HepG2 (cell line): ENCODE measurements at regions not wholly inside any gene's neighbourhood (a gene's known extent, or its start where the extent isn't known, plus 50 kb on each side); places are given as distances from the start of the nearest gene placed in this dataset.

Experiments used
- ATAC-seq: fragments of 200-7000 bp; cut with Tn5 transposase; 3 replicates; pipeline ENCODE4 v1.9.1; 2020; ENCODE audit warnings: mild to moderate bottlenecking, moderate library complexity
- BruUV-seq: library from RNA; stranded (reverse); fragments of 400-500 nt; replicated peaks from 2 replicates; lab custom pipeline; 2021; lab: Mats Ljungman, UMichigan
- CTCF ChIA-PET: fragments of 300-600 bp; formaldehyde crosslinking; extraction: SDS; loops from one replicate; lab custom pipeline; 2021; ENCODE audit warnings: low total read pairs, inconsistent platforms, low intra/inter-chr PET ratio; lab: Yijun Ruan, JAX
- POLR2A ChIA-PET: fragments of 350-600 bp; sonication (Branson Sonifier 250); formaldehyde crosslinking; loops from one replicate; lab custom pipeline; 2020; ENCODE audit warnings: antibody characterized with exemption, inconsistent platforms; lab: Yijun Ruan, JAX
- DNase-seq: peaks from one replicate; pipeline ENCODE4 v3.0.0-alpha.2; 2015; ENCODE audit warnings: low spot score
- FAIRE-seq: peaks from 3 replicates; lab custom pipeline; 2011; peaks lifted over from hg19 to GRCh38; lab: Jason Lieb, UNC
- H2AFZ ChIP-seq: one replicate; pipeline ENCODE4 v1.6.1; 2011; ENCODE audit warnings: low read length, inconsistent platforms
- H3K27ac ChIP-seq: fragments of 300-600 bp; 3 replicates; pipeline ENCODE4 v1.8.0; 2011; ENCODE audit warnings: mixed run types, mild to moderate bottlenecking, mixed read lengths, low read length, inconsistent platforms; ENCODE audit not compliant: insufficient read depth; ENCODE audit errors: extremely low read length
- H3K27me3 ChIP-seq, 2 experiments: fragments of 200-600 bp in 1 of 2; 2 replicates in 1 of 2; 3 replicates in 1 of 2; pipeline versions ENCODE4 v1.6.0 to v1.8.0; 2011; ENCODE audit warnings: low read length in 2 of 2, mild to moderate bottlenecking in 2 of 2, moderate library complexity in 2 of 2, inconsistent platforms in 1 of 2; ENCODE audit not compliant: insufficient read depth in 2 of 2, control insufficient read depth in 1 of 2
- H3K36me3 ChIP-seq, 2 experiments: fragments of 200-600 bp in 1 of 2; replicated peaks in 1 of 2; 2 replicates in 1 of 2; 3 replicates in 1 of 2; pipeline versions ENCODE4 v1.5.1 to v1.8.0; 2011; ENCODE audit warnings: low read length in 2 of 2, inconsistent platforms in 1 of 2; ENCODE audit not compliant: insufficient read depth in 2 of 2, control insufficient read depth in 1 of 2
- H3K4me1 ChIP-seq: 2 replicates; pipeline ENCODE4 v1.5.1; 2012; ENCODE audit warnings: low read length, inconsistent platforms; ENCODE audit not compliant: insufficient read depth
- H3K4me2 ChIP-seq: 2 replicates; pipeline ENCODE4 v1.6.0; 2011; ENCODE audit warnings: low read depth, low read length, inconsistent platforms
- H3K4me3 ChIP-seq, 3 experiments: fragments of 200-600 bp in 1 of 3; sonication (generic), shearing (Covaris generic) in 1 of 3; replicated peaks in 1 of 3; 2 replicates each; pipeline ENCODE4 v1.5.1; 2011 to 2016; ENCODE audit warnings: low read length in 3 of 3, inconsistent platforms in 2 of 3, low read depth in 2 of 3, mild to moderate bottlenecking in 2 of 3, control low read depth in 1 of 3, mixed read lengths in 1 of 3; ENCODE audit not compliant: insufficient read depth in 1 of 3
- H3K79me2 ChIP-seq: one replicate; pipeline ENCODE4 v1.6.1; 2011; ENCODE audit warnings: low read length, inconsistent platforms; ENCODE audit not compliant: insufficient read depth
- H3K9ac ChIP-seq: 2 replicates; pipeline ENCODE4 v1.6.0; 2011; ENCODE audit warnings: mild to moderate bottlenecking, low read depth, low read length, inconsistent platforms; ENCODE audit not compliant: insufficient read depth
- H3K9me3 ChIP-seq: 2 replicates; pipeline ENCODE4 v1.5.1; 2012; ENCODE audit warnings: mild to moderate bottlenecking, low read length
- H4K20me1 ChIP-seq: 2 replicates; pipeline ENCODE4 v1.6.0; 2011; ENCODE audit warnings: inconsistent platforms, mild to moderate bottlenecking, low read length, moderate library complexity; ENCODE audit not compliant: insufficient read depth
- MED13 ChIP-seq: sonication (generic); formaldehyde crosslinking; IDR thresholded peaks from 2 replicates; pipeline ENCODE4 v1.5.0; 2020; ENCODE audit warnings: missing genetic modification reagents
- SMAD3 ChIP-seq: sonication (generic); formaldehyde crosslinking; IDR thresholded peaks from 2 replicates; pipeline ENCODE4 v1.4.0; 2020; ENCODE audit warnings: missing genetic modification reagents
- TAF15 ChIP-seq: fragments of 200-400 bp; formaldehyde crosslinking; IDR thresholded peaks from one replicate; pipeline ENCODE4 v1.6.1; 2018; ENCODE audit warnings: mild to moderate bottlenecking, low read depth, low read length; ENCODE audit not compliant: poor library complexity, severe bottlenecking
- ZC3H4 ChIP-seq: sonication (generic); formaldehyde crosslinking; IDR thresholded peaks from 2 replicates; pipeline ENCODE4 v1.4.0; 2020; ENCODE audit warnings: missing genetic modification reagents, borderline replicate concordance
- ZNF547 ChIP-seq: sonication (generic); formaldehyde crosslinking; IDR thresholded peaks from 2 replicates; pipeline ENCODE4 v1.5.1; 2020; ENCODE audit warnings: mild to moderate bottlenecking, missing genetic modification reagents
- WGBS: methylation state at CpG from one replicate; pipeline ENCODE4 v1.1.6; 2017; ENCODE audit warnings: low lambda C conversion rate; 5-methylcytosine and 5-hydroxymethylcytosine counted together
- in situ Hi-C: cut with HindIII; loops from 2 replicates; pipeline ENCODE4 v1.10.0; 2017; ENCODE audit warnings: low pct_unique_long_range_greater_than_20kb; ENCODE audit not compliant: extremely low pct_ligation_motif_present
- intact Hi-C: fragments of 100-400 bp; cut with micrococcal nuclease; formaldehyde crosslinking; loops from one replicate; pipeline ENCODE4 v1.10.0; 2022; ENCODE audit not compliant: unreplicated experiment
- TF ChIP-seq, protein P1 (sequence below), 2 experiments: sonication (generic) in 1 of 2; formaldehyde crosslinking in 1 of 2; IDR thresholded peaks; 2 replicates each; pipeline versions ENCODE4 v1.4.0 to v1.6.1; 2016 to 2020; ENCODE audit warnings: borderline replicate concordance in 1 of 2, low read depth in 1 of 2, mild to moderate bottlenecking in 1 of 2, missing genetic modification reagents in 1 of 2
- TF ChIP-seq, protein P2 (sequence below): sonication (generic); formaldehyde crosslinking; IDR thresholded peaks from 2 replicates; pipeline ENCODE4 v1.4.0; 2020; ENCODE audit warnings: missing genetic modification reagents

DNA sequence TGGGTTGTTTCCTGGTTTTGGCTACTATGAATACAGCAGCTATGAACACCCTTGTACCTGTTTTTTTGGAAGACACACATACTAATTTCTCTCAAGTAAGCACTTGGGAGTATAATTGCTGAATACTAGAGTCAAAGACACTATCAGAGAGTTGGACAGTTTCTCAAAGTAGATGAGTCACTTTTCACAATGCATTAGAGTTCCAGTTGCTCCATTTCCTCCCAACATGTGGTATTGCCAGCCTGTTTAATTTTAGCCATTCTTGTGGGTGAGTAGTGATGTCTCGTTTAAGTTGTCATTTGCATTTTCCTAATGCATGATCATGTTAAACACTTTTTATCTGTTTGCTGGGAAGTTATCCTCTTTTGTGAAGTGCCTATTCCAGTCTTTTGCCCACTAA is 81.6 kb upstream of the GDNF start (continued):
- TF ChIP-seq, protein P1, sequence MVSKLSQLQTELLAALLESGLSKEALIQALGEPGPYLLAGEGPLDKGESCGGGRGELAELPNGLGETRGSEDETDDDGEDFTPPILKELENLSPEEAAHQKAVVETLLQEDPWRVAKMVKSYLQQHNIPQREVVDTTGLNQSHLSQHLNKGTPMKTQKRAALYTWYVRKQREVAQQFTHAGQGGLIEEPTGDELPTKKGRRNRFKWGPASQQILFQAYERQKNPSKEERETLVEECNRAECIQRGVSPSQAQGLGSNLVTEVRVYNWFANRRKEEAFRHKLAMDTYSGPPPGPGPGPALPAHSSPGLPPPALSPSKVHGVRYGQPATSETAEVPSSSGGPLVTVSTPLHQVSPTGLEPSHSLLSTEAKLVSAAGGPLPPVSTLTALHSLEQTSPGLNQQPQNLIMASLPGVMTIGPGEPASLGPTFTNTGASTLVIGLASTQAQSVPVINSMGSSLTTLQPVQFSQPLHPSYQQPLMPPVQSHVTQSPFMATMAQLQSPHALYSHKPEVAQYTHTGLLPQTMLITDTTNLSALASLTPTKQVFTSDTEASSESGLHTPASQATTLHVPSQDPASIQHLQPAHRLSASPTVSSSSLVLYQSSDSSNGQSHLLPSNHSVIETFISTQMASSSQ (IDR thresholded peaks at IDR 0.05; ENCODE audit: low read depth), result no peak
- TF ChIP-seq, protein P1 (CRISPR knock-in tag; IDR thresholded peaks at IDR 0.05; ENCODE audit: borderline replicate concordance), result no peak
- no peak for TF ChIP-seq MED13 (CRISPR knock-in tag)
- TF ChIP-seq, protein P2, sequence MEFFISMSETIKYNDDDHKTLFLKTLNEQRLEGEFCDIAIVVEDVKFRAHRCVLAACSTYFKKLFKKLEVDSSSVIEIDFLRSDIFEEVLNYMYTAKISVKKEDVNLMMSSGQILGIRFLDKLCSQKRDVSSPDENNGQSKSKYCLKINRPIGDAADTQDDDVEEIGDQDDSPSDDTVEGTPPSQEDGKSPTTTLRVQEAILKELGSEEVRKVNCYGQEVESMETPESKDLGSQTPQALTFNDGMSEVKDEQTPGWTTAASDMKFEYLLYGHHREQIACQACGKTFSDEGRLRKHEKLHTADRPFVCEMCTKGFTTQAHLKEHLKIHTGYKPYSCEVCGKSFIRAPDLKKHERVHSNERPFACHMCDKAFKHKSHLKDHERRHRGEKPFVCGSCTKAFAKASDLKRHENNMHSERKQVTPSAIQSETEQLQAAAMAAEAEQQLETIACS (CRISPR knock-in tag), result no peak
- no peak for TF ChIP-seq ZC3H4

DNA sequence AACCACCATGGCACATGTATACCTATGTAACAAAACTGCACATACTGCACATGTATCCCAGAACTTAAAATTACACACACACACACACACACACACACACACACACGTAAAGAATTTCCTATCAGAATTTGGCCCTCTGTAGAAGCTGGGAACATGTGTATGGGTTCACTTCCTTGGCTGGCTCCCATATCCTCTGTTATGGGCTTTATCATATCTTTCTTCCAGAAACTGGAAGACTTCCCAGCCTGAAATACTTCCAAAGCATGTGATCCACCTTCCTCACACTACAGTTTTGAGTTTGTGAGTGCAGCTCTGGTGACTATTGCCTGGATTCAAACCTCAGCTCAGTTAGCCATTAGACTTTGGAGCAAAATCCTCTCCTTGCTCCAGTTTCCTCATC is 78.6 kb upstream of the GDNF start:
- no peak overlapping the region for H3K27ac ChIP-seq
- H4K20me1 ChIP-seq, result no peaks in the 10 kb centered on the region
- no peaks in the 10 kb centered on the region for H3K36me3 ChIP-seq
- H3K79me2 ChIP-seq, result no peaks in the 10 kb centered on the region
- BruUV-seq, result no TSS peak
- FAIRE-seq (no peak), ATAC-seq (no peak), DNase-seq (no peak)
- CTCF ChIA-PET, result no interaction called here
- no peak overlapping the region for H3K4me2 ChIP-seq
- in situ Hi-C loops (no loop called here), intact Hi-C loops (no loop called here)
- POLR2A ChIA-PET, result no interaction called here
- H3K4me3 ChIP-seq, result no peak overlapping the region
- no peaks in the 10 kb centered on the region for H3K4me1 ChIP-seq
- WGBS, result 5% methylated on average over 1 of the region's 1 CpG
- no peak overlapping the region for H2AFZ ChIP-seq
- no peak overlapping the region for H3K9ac ChIP-seq
- H3K27me3 ChIP-seq, result peaks cover 2 to 26% of the 10 kb centered on the region in 2 experiments; a peak in 4 of 5 replicates
- TF ChIP-seq ZNF547 (CRISPR knock-in tag) (no peak), TAF15 (no peak), SMAD3 (no peak)
- no peaks in the 10 kb centered on the region for H3K9me3 ChIP-seq
